ENCODE measurements at regions not wholly inside any gene's neighbourhood (a gene's known extent, or its start where the extent isn't known, plus 50 kb on each side); places are given as distances from the start of the nearest gene placed in this dataset.

DNA sequence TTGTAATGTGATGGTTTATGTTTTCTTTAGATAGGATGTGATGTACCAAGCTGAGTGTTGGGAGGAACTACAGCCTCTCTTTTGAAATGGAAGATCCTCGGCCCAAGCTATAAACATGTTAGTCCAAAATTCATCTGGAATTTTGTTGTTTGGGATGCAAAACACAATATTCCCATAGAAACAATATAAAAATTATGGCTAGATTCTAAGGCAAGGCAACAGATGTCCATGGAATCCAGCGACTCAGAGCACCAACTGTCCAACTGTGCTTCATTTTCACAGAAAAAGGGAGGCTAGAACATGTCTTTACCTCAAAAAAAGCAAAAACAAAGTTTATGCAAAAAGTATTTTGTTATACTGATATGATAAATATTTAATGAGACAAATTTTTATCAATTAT, 52.4 kb upstream of the ATP8B1 start:
- no peak overlapping the region for H4K5ac ChIP-seq (ENCODE audit: insufficient read length, low read depth, low read length)
- no peak overlapping the region for H3K4me3 ChIP-seq (ENCODE audit: extremely low read depth in 1 of 4, insufficient read depth in 2 of 4, low read depth in 3 of 4, low read length in 4 of 4)
- WGBS, 2 experiments (ENCODE audit: extremely low coverage in 1 of 2, insufficient coverage in 1 of 2, insufficient read length in 1 of 2, insufficient replicate concordance in 2 of 2, low coverage in 1 of 2, low lambda C conversion rate in 2 of 2, missing lambda C conversion rate in 1 of 2): 80% methylated on average over 2 of the region's 2 CpGs; no CpG with 5 or more reads in 1 of the 2 experiments
- H3K14ac ChIP-seq (ENCODE audit: insufficient read length): no peak overlapping the region
- no peak overlapping the region for H2BK20ac ChIP-seq (ENCODE audit: low read length)
- H3K9ac ChIP-seq (replicated peaks in 1 of 4; ENCODE audit: extremely low read depth in 1 of 4, low read depth in 3 of 4, low read length in 3 of 4): no peak overlapping the region
- FAIRE-seq (no peak), DNase-seq (ENCODE audit: low read depth in 1 of 2, low spot score in 2 of 2) (no peak)
- no peak overlapping the region for H3K23ac ChIP-seq (ENCODE audit: insufficient read length)
- H2BK12ac ChIP-seq (ENCODE audit: low read depth, low read length): no peak overlapping the region
- POLR2A ChIA-PET (ENCODE audit: partially characterized antibody): no interaction called here
- H3K9me3 ChIP-seq (ENCODE audit: insufficient read depth in 2 of 2, low read depth in 1 of 2, low read length in 1 of 2): no peaks in the 10 kb centered on the region
- H4K8ac ChIP-seq (ENCODE audit: extremely low read depth, insufficient read depth, low read length): no peak overlapping the region
- H2BK15ac ChIP-seq (ENCODE audit: low read length): no peak overlapping the region
- H3K79me2 ChIP-seq (ENCODE audit: control insufficient read depth in 1 of 2, insufficient read depth in 2 of 2, low read length in 2 of 2): no peaks in the 10 kb centered on the region
- H3K36me3 ChIP-seq (ENCODE audit: control insufficient read depth in 2 of 4, insufficient read depth in 4 of 4, low read length in 3 of 4): no peaks in the 10 kb centered on the region
- H3K27ac ChIP-seq (ENCODE audit: low read depth, low read length): no peak overlapping the region
- no peak overlapping the region for H2BK5ac ChIP-seq (ENCODE audit: low read depth, low read length)
- no peak overlapping the region for H4K91ac ChIP-seq (replicated peaks; ENCODE audit: insufficient read length, low read length)
- H3K23me2 ChIP-seq (ENCODE audit: low read depth, low read length): no peaks in the 10 kb centered on the region
- H4K20me1 ChIP-seq (replicated peaks in 1 of 2; ENCODE audit: control insufficient read depth in 1 of 2, insufficient read depth in 2 of 2, low read length in 2 of 2): no peaks in the 10 kb centered on the region
- H2AK5ac ChIP-seq (ENCODE audit: low read depth, low read length): no peak overlapping the region
- H2BK120ac ChIP-seq (replicated peaks; ENCODE audit: low read depth, low read length): no peak overlapping the region
- H3K79me1 ChIP-seq (ENCODE audit: low read depth, low read length): no peaks in the 10 kb centered on the region
- H3K4me1 ChIP-seq (replicated peaks in 1 of 4; ENCODE audit: control insufficient read depth in 3 of 4, insufficient read depth in 4 of 4, low read length in 3 of 4): no peaks in the 10 kb centered on the region
- H3K4ac ChIP-seq (replicated peaks; ENCODE audit: insufficient read length, low read depth, low read length): no peak overlapping the region
- H3K56ac ChIP-seq (replicated peaks; ENCODE audit: insufficient read length, low read depth, low read length): no peak overlapping the region
- no peak overlapping the region for H2AFZ ChIP-seq (ENCODE audit: low read length)
- no peak overlapping the region for H3K4me2 ChIP-seq (ENCODE audit: insufficient read depth in 1 of 2, low read depth in 2 of 2, low read length in 2 of 2)
- CTCF ChIA-PET (ENCODE audit: partially characterized antibody): interaction anchor here (0.9 to 2.0 kb wide), 4 partner anchors 13 to 225 kb away, joined by 3 to 6 read pairs (median 4); no protein-coding TSS in a partner anchor
- H3K27me3 ChIP-seq (replicated peaks in 1 of 4; ENCODE audit: control insufficient read depth in 3 of 4, extremely low read depth in 1 of 4, insufficient read depth in 3 of 4, low read length in 3 of 4): no peaks in the 10 kb centered on the region
- H3K18ac ChIP-seq (ENCODE audit: extremely low read depth, low read length): no peak overlapping the region
- no peak for TF ChIP-seq HDAC2 (IDR thresholded peaks at IDR 0.05; ENCODE audit: borderline replicate concordance in 1 of 2, low read depth in 2 of 2, low read length in 2 of 2)
- no peak for TF ChIP-seq RXRA (IDR thresholded peaks at IDR 0.05; ENCODE audit: insufficient read depth, low read depth, low read length)
- no peak for TF ChIP-seq CTBP2 (IDR thresholded peaks at IDR 0.05; ENCODE audit: borderline replicate concordance, insufficient read depth, insufficient read length, low read length)
- no peak for TF ChIP-seq ATF3 (IDR thresholded peaks at IDR 0.05; ENCODE audit: insufficient read depth, low read depth, low read length)
- no peak for TF ChIP-seq CREB1 (IDR thresholded peaks at IDR 0.05)
- no peak for TF ChIP-seq KDM5A (IDR thresholded peaks at IDR 0.05; ENCODE audit: low read length)
- TF ChIP-seq EP300 (IDR thresholded peaks at IDR 0.05; ENCODE audit: borderline replicate concordance in 1 of 2, low read depth in 2 of 2, low read length in 2 of 2): no peak
- no peak for TF ChIP-seq TBP (IDR thresholded peaks at IDR 0.05; ENCODE audit: low read depth, low read length)
- TF ChIP-seq, protein P1, sequence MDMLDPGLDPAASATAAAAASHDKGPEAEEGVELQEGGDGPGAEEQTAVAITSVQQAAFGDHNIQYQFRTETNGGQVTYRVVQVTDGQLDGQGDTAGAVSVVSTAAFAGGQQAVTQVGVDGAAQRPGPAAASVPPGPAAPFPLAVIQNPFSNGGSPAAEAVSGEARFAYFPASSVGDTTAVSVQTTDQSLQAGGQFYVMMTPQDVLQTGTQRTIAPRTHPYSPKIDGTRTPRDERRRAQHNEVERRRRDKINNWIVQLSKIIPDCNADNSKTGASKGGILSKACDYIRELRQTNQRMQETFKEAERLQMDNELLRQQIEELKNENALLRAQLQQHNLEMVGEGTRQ (IDR thresholded peaks at IDR 0.05; ENCODE audit: low read length): no peak
- TF ChIP-seq E2F6 (IDR thresholded peaks at IDR 0.05): no peak
- no peak for TF ChIP-seq BCL11A (IDR thresholded peaks at IDR 0.05; ENCODE audit: low read depth in 2 of 2, low read length in 2 of 2)
- no peak for TF ChIP-seq ASH2L (IDR thresholded peaks at IDR 0.05; ENCODE audit: low read length)
